Astrocyte (in vitro differentiated cells and primary cell): ENCODE measurements at regions not wholly inside any gene's neighbourhood (a gene's known extent, or its start where the extent isn't known, plus 50 kb on each side); places are given as distances from the start of the nearest gene placed in this dataset.

Experiments used
- CTCF ChIP-seq: IDR thresholded peaks from 2 replicates; pipeline ENCODE4 v1.5.1; 2011; ENCODE audit warnings: low read depth, mild to moderate bottlenecking, inconsistent platforms, low read length, moderate library complexity; ENCODE audit not compliant: insufficient read depth
- EZH2 ChIP-seq: IDR thresholded peaks from 2 replicates; pipeline ENCODE4 v1.6.1; 2012; ENCODE audit warnings: mild to moderate bottlenecking, low read length, inconsistent platforms; ENCODE audit not compliant: insufficient read depth

GRCh38 chr5:141758310-141758998 is 76.4 kb upstream of the ARAP3 start:
- TF ChIP-seq CTCF: no peak
- no peak for TF ChIP-seq EZH2
